Liver (tissue), 3 donors: ENCODE measurements at regions not wholly inside any gene's neighbourhood (a gene's known extent, or its start where the extent isn't known, plus 50 kb on each side); places are given as distances from the start of the nearest gene placed in this dataset.

Source experiments
- ATF3 ChIP-seq: IDR thresholded peaks from 2 replicates; pipeline ENCODE4 v1.6.1; 2016; ENCODE audit warnings: antibody characterized with exemption
- CTCF ChIP-seq: fragments of 150-350 bp; IDR thresholded peaks from 2 replicates; pipeline ENCODE4 v1.5.1; 2017; ENCODE audit warnings: improper control_type of control experiment, low read depth, low read length; ENCODE audit not compliant: missing input control
- HNF4A ChIP-seq, 2 donors: conservative IDR thresholded peaks; 2 replicates each; pipeline ENCODE4 v1.6.1; 2016; ENCODE audit warnings: antibody characterized with exemption in 2 of 2, mild to moderate bottlenecking in 2 of 2
- JUND ChIP-seq, 2 donors: IDR thresholded peaks; 2 replicates each; pipeline ENCODE4 v1.6.1; 2016; ENCODE audit warnings: antibody characterized with exemption in 2 of 2
- RAD21 ChIP-seq, 2 donors: IDR thresholded peaks; 2 replicates each; pipeline ENCODE4 v1.6.1; 2016; ENCODE audit warnings: antibody characterized with exemption in 2 of 2, mild to moderate bottlenecking in 2 of 2
- RXRA ChIP-seq, 2 donors: IDR thresholded peaks; 2 replicates each; pipeline ENCODE4 v1.6.1; 2017 to 2018; ENCODE audit warnings: antibody characterized with exemption in 2 of 2, mild to moderate bottlenecking in 1 of 2
- SP1 ChIP-seq: IDR thresholded peaks from 2 replicates; pipeline ENCODE4 v1.6.1; 2018; ENCODE audit warnings: antibody characterized with exemption, mild to moderate bottlenecking
- YY1 ChIP-seq: IDR thresholded peaks from 2 replicates; pipeline ENCODE4 v1.6.1; 2016; ENCODE audit warnings: antibody characterized with exemption, mild to moderate bottlenecking
- ZBTB33 ChIP-seq: IDR thresholded peaks from 2 replicates; pipeline ENCODE4 v1.6.1; 2016; ENCODE audit warnings: antibody characterized with exemption
- TF ChIP-seq, protein P1 (sequence below): IDR thresholded peaks from 2 replicates; pipeline ENCODE4 v1.6.1; 2016; ENCODE audit warnings: antibody characterized with exemption, mild to moderate bottlenecking
- donor health status: healthy.
- donor health status: healthy.

DNA sequence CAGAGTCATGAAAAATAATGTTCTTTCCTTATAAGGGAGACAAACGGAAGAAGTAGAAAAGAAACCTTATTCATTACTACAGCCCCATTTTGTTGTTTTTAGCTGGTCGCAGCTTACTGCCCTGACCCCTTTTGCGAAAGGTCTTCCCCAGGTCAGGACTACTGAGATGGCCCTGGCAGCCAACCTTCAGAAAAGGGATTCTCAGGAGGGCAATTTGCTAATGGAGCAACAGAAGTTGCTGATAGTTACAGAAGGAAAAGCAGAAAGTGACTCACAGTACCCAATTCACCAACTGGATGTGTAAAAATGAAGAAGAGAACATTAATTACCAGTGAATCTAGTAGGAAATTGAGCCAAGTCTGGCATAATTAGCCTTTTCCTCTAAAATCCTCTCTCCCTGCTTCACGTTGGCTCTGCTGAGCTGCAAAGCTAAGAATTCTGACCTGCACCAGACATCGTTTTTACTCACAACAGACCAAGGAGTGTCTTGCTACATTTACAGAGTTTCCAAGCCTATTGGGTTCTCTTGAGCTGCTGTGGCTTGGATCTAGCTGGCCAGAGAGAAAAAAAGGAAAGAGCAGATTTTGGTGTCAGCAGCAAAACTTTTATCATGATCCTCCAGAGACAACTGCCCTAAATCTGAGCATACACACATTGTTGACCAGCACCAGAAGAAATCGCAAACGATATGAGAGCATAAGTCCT lies 499.9 kb upstream of the FZD8 start:
- TF ChIP-seq CTCF (no peak), SP1 (no peak), JUND (IDR thresholded peaks at IDR 0.05) (no peak), ZBTB33 (no peak), YY1 (no peak), ATF3 (no peak), HNF4A (conservative IDR thresholded peaks at IDR 0.05) (no peak), RXRA (IDR thresholded peaks at IDR 0.05) (no peak), RAD21 (IDR thresholded peaks at IDR 0.05) (no peak)
- TF ChIP-seq, protein P1, sequence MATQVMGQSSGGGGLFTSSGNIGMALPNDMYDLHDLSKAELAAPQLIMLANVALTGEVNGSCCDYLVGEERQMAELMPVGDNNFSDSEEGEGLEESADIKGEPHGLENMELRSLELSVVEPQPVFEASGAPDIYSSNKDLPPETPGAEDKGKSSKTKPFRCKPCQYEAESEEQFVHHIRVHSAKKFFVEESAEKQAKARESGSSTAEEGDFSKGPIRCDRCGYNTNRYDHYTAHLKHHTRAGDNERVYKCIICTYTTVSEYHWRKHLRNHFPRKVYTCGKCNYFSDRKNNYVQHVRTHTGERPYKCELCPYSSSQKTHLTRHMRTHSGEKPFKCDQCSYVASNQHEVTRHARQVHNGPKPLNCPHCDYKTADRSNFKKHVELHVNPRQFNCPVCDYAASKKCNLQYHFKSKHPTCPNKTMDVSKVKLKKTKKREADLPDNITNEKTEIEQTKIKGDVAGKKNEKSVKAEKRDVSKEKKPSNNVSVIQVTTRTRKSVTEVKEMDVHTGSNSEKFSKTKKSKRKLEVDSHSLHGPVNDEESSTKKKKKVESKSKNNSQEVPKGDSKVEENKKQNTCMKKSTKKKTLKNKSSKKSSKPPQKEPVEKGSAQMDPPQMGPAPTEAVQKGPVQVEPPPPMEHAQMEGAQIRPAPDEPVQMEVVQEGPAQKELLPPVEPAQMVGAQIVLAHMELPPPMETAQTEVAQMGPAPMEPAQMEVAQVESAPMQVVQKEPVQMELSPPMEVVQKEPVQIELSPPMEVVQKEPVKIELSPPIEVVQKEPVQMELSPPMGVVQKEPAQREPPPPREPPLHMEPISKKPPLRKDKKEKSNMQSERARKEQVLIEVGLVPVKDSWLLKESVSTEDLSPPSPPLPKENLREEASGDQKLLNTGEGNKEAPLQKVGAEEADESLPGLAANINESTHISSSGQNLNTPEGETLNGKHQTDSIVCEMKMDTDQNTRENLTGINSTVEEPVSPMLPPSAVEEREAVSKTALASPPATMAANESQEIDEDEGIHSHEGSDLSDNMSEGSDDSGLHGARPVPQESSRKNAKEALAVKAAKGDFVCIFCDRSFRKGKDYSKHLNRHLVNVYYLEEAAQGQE = no peak
